HG03432 (cell line): ENCODE measurements at regions not wholly inside any gene's neighbourhood (a gene's known extent, or its start where the extent isn't known, plus 50 kb on each side); places are given as distances from the start of the nearest gene placed in this dataset.
"Not testable (repeated sequence)": the region's sequence is repeated elsewhere in the genome, so short reads cannot be mapped to it uniquely, and the experiment has no call there.

Experiments used
- ATAC-seq: cut with Tn5 transposase; IDR thresholded peaks from one replicate; pipeline ENCODE4 v1.9.1; 2021; ENCODE audit warnings: mild to moderate bottlenecking, moderate library complexity; ENCODE audit not compliant: unreplicated experiment

- no peak for ATAC-seq
Observed at GRCh38 chr5:104915226-104915625, 1352.6 kb upstream of the NUDT12 start.

GRCh38 chr5:104914536-104915070, 1352.0 kb upstream of the NUDT12 start:
- no peak for ATAC-seq

GRCh38 chr5:104913841-104914281, 1351.3 kb upstream of the NUDT12 start:
- no peak for ATAC-seq

GRCh38 chr5:104909803-104910202, 1347.2 kb upstream of the NUDT12 start:
- no peak for ATAC-seq

GRCh38 chr5:104904561-104904960, 1342.0 kb upstream of the NUDT12 start:
- ATAC-seq: no peak

GRCh38 chr5:104903941-104904340, 1341.4 kb upstream of the NUDT12 start:
- no peak for ATAC-seq

- no peak for ATAC-seq
Observed at GRCh38 chr5:104891596-104891995, 1329.0 kb upstream of the NUDT12 start.

GRCh38 chr5:104890767-104891166, 1328.2 kb upstream of the NUDT12 start:
- no peak for ATAC-seq

GRCh38 chr5:104859437-104859836, 1296.8 kb upstream of the NUDT12 start:
- ATAC-seq: no peak

GRCh38 chr5:104852099-104852498, 1289.5 kb upstream of the NUDT12 start:
- not testable (repeated sequence) for ATAC-seq

GRCh38 chr5:104845541-104845940, 1283.0 kb upstream of the NUDT12 start:
- ATAC-seq: no peak

GRCh38 chr5:104843822-104844221, 1281.2 kb upstream of the NUDT12 start:
- no peak for ATAC-seq

GRCh38 chr5:104840284-104840683, 1277.7 kb upstream of the NUDT12 start:
- ATAC-seq: no peak

- ATAC-seq: not testable (repeated sequence)
Observed at GRCh38 chr5:104831515-104831914, 1268.9 kb upstream of the NUDT12 start.

GRCh38 chr5:104821606-104822005, 1259.0 kb upstream of the NUDT12 start:
- ATAC-seq: no peak

GRCh38 chr5:104817127-104817526, 1254.5 kb upstream of the NUDT12 start:
- no peak for ATAC-seq

- ATAC-seq: no peak
Observed at GRCh38 chr5:104815212-104815611, 1252.6 kb upstream of the NUDT12 start.

GRCh38 chr5:104800440-104801048, 1238.0 kb upstream of the NUDT12 start:
- ATAC-seq: no peak

- no peak for ATAC-seq
Observed at GRCh38 chr5:104793755-104794080, 1231.1 kb upstream of the NUDT12 start.

GRCh38 chr5:104793031-104793754, 1230.6 kb upstream of the NUDT12 start:
- no peak for ATAC-seq

GRCh38 chr5:104789366-104789765, 1226.8 kb upstream of the NUDT12 start:
- no peak for ATAC-seq

- no peak for ATAC-seq
Observed at GRCh38 chr5:104785097-104785496, 1222.5 kb upstream of the NUDT12 start.
